ENCODE measurements at regions not wholly inside any gene's neighbourhood (a gene's known extent, or its start where the extent isn't known, plus 50 kb on each side); places are given as distances from the start of the nearest gene placed in this dataset.

- Mint-ChIP-seq H3K4me3 (no peak overlapping the region), H3K4me1 (peaks cover 10% of the 10 kb centered on the region), H3K9me3 (peaks cover 6% of the 10 kb centered on the region), H3K27ac (no peak overlapping the region), H3K36me3 (ENCODE audit: low read depth) (no peaks in the 10 kb centered on the region), H3K27me3 (ENCODE audit: insufficient read depth) (peaks cover 99% of the 10 kb centered on the region)
- H3K4me1 ChIP-seq (ENCODE audit: control insufficient read depth, insufficient read depth, low read length): no peaks in the 10 kb centered on the region
- TF ChIP-seq CTCF (conservative IDR thresholded peaks at IDR 0.05): no peak
- no peak overlapping the region for H3K9ac ChIP-seq (ENCODE audit: extremely low read depth, low read length, poor library complexity, severe bottlenecking)
- H3K27ac ChIP-seq (ENCODE audit: low read depth, low read length): no peak overlapping the region
- peaks cover 3% of the 10 kb centered on the region for H3K9me3 ChIP-seq (ENCODE audit: control insufficient read depth, low read length)
- H3K27me3 ChIP-seq (ENCODE audit: control insufficient read depth, insufficient read depth, low read length, poor library complexity, severe bottlenecking): peaks cover 96% of the 10 kb centered on the region
- H3K4me3 ChIP-seq (ENCODE audit: low read length): no peak overlapping the region
- no peaks in the 10 kb centered on the region for H3K36me3 ChIP-seq (ENCODE audit: control insufficient read depth, insufficient read depth, low read length)
- 43 to 87% methylated on average over 1 to 4 of the region's 4 CpGs for WGBS, 2 experiments (ENCODE audit: insufficient coverage in 1 of 2, insufficient read length in 1 of 2)
- DNase-seq: no peak
Observed at GRCh38 chr17:72349011-72349410, 228.2 kb downstream of the SOX9 start.

- peaks cover 95% of the 10 kb centered on the region for H3K27me3 ChIP-seq (ENCODE audit: control insufficient read depth, insufficient read depth, low read length, poor library complexity, severe bottlenecking)
- H3K27ac ChIP-seq (ENCODE audit: low read depth, low read length): no peak overlapping the region
- no peaks in the 10 kb centered on the region for H3K9me3 ChIP-seq (ENCODE audit: control insufficient read depth, low read length)
- peaks cover 10% of the 10 kb centered on the region for H3K4me1 Mint-ChIP-seq
- TF ChIP-seq CTCF (conservative IDR thresholded peaks at IDR 0.05): no peak
- no peak for DNase-seq
- no peak overlapping the region for H3K4me3 ChIP-seq (ENCODE audit: low read length)
- H3K27ac Mint-ChIP-seq: no peak overlapping the region
- H3K36me3 ChIP-seq (ENCODE audit: control insufficient read depth, insufficient read depth, low read length): no peaks in the 10 kb centered on the region
- H3K27me3 Mint-ChIP-seq (ENCODE audit: insufficient read depth): peaks cover 98% of the 10 kb centered on the region
- H3K9ac ChIP-seq (ENCODE audit: extremely low read depth, low read length, poor library complexity, severe bottlenecking): no peak overlapping the region
- H3K4me3 Mint-ChIP-seq: no peak overlapping the region
- H3K4me1 ChIP-seq (ENCODE audit: control insufficient read depth, insufficient read depth, low read length): no peaks in the 10 kb centered on the region
- H3K9me3 Mint-ChIP-seq: peaks cover 3% of the 10 kb centered on the region
- 88 to 92% methylated on average over 10 to 13 of the region's 13 CpGs for WGBS, 2 experiments (ENCODE audit: insufficient coverage in 1 of 2, insufficient read length in 1 of 2)
- no peaks in the 10 kb centered on the region for H3K36me3 Mint-ChIP-seq (ENCODE audit: low read depth)
Observed at GRCh38 chr17:72349491-72349995, 228.7 kb downstream of the SOX9 start.

GRCh38 chr17:72350073-72350472 lies 229.3 kb downstream of the SOX9 start:
- Mint-ChIP-seq H3K4me3 (no peak overlapping the region), H3K27ac (no peak overlapping the region), H3K4me1 (peaks cover 9% of the 10 kb centered on the region), H3K9me3 (peaks cover 2% of the 10 kb centered on the region), H3K36me3 (ENCODE audit: low read depth) (no peaks in the 10 kb centered on the region), H3K27me3 (ENCODE audit: insufficient read depth) (peaks cover 93% of the 10 kb centered on the region)
- H3K4me3 ChIP-seq (ENCODE audit: low read length): no peak overlapping the region
- no peaks in the 10 kb centered on the region for H3K36me3 ChIP-seq (ENCODE audit: control insufficient read depth, insufficient read depth, low read length)
- no peaks in the 10 kb centered on the region for H3K4me1 ChIP-seq (ENCODE audit: control insufficient read depth, insufficient read depth, low read length)
- H3K27me3 ChIP-seq (ENCODE audit: control insufficient read depth, insufficient read depth, low read length, poor library complexity, severe bottlenecking): peaks cover 93% of the 10 kb centered on the region
- DNase-seq: no peak
- H3K9ac ChIP-seq (ENCODE audit: extremely low read depth, low read length, poor library complexity, severe bottlenecking): no peak overlapping the region
- 93 to 94% methylated on average over 2 to 3 of the region's 3 CpGs for WGBS, 2 experiments (ENCODE audit: insufficient coverage in 1 of 2, insufficient read length in 1 of 2)
- H3K27ac ChIP-seq (ENCODE audit: low read depth, low read length): no peak overlapping the region
- no peak for TF ChIP-seq CTCF (conservative IDR thresholded peaks at IDR 0.05)
- H3K9me3 ChIP-seq (ENCODE audit: control insufficient read depth, low read length): no peaks in the 10 kb centered on the region

Measured in endodermal cell (in vitro differentiated cells).